Uterus (tissue), 3 donors: ENCODE measurements at regions not wholly inside any gene's neighbourhood (a gene's known extent, or its start where the extent isn't known, plus 50 kb on each side); places are given as distances from the start of the nearest gene placed in this dataset.
A peak's percentile ranks its signal among the peaks of the same experiment; 100 is the strongest.
"Not testable (repeated sequence)": the region's sequence is repeated elsewhere in the genome, so short reads cannot be mapped to it uniquely, and the experiment has no call there.

ENCODE experiments used
- DNase-seq, 2 donors: peaks; one replicate each; pipeline ENCODE4 v3.0.0-alpha.2; 2019 to 2020
- H3K27ac ChIP-seq, 2 donors: fragments of 200-600 bp; sonication (generic); 1 replicate in 1 of 2; 2 replicates in 1 of 2; pipeline ENCODE4 v1.5.1; 2016 to 2018
- H3K27me3 ChIP-seq, 2 donors: fragments of 200-600 bp; sonication (generic); one replicate each; pipeline ENCODE4 v1.5.1; 2018 to 2019; ENCODE audit warnings: control low read depth in 1 of 2
- H3K36me3 ChIP-seq, 2 donors: fragments of 200-600 bp; sonication (generic); one replicate each; pipeline ENCODE4 v1.5.1; 2019; ENCODE audit warnings: control low read depth in 1 of 2
- H3K4me1 ChIP-seq, 2 donors: fragments of 200-600 bp; sonication (generic); one replicate each; pipeline ENCODE4 v1.5.1; 2018 to 2019; ENCODE audit warnings: control low read depth in 1 of 2
- H3K4me3 ChIP-seq, 2 donors: fragments of 200-600 bp; sonication (generic); 1 replicate in 1 of 2; 2 replicates in 1 of 2; pipeline ENCODE4 v1.5.1; 2018 to 2019; ENCODE audit warnings: mild to moderate bottlenecking in 1 of 2
- H3K9me3 ChIP-seq, 2 donors: fragments of 200-600 bp; sonication (generic); one replicate each; pipeline ENCODE4 v1.5.1; 2019; ENCODE audit warnings: control low read depth in 1 of 2
- POLR2A ChIP-seq, 2 donors: fragments of 450-650 bp; IDR thresholded peaks; one replicate each; pipeline ENCODE4 v1.6.1; 2016; ENCODE audit warnings: antibody characterized with exemption in 2 of 2, mild to moderate bottlenecking in 1 of 2, moderate library complexity in 1 of 2
- intact Hi-C: fragments of 100-400 bp; cut with DNase I; formaldehyde crosslinking; loops from one replicate; pipeline ENCODE4 v1.15.1; 2023; ENCODE audit warnings: low total_unique reads
- TF ChIP-seq, protein P1 (sequence below), 4 experiments: fragments of 200-600 bp in 2 of 4; fragments of 450-650 bp in 2 of 4; sonication (generic) in 2 of 4; IDR thresholded peaks; one replicate each; pipeline ENCODE4 v1.5.1; 2016 to 2019; ENCODE audit warnings: antibody characterized with exemption in 4 of 4, mild to moderate bottlenecking in 2 of 4, moderate library complexity in 1 of 4
- donor health status: DM: yes; HTN: yes; CAD: no.

DNA sequence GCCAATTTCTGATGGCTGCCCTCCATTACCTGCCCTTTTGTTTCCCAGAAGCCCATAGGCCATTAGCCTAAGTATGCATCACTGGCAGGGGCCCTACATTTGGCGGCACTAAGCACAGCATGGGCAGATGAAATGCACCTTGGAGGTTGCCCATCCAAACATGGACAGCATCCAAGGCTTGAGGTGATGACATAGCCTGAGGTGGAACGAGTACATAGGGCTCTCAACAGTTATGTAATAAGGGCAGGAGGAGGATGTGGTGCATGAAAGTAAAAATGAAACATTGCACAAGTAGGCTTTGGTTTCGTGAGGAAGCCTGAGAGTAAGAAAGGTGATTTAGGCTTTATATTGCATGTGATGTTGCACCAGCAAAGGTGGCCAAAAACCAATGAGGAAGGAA, 148.1 kb downstream of the FAM76B start:
- Histone ChIP-seq H3K9me3 (no peaks in the 10 kb centered on the region), H3K36me3 (no peaks in the 10 kb centered on the region), H3K4me3 (no peak overlapping the region), H3K27ac (no peak overlapping the region), H3K27me3 (no peaks in the 10 kb centered on the region), H3K4me1 (no peaks in the 10 kb centered on the region)
- DNase-seq = no peak
- TF ChIP-seq, protein P1, sequence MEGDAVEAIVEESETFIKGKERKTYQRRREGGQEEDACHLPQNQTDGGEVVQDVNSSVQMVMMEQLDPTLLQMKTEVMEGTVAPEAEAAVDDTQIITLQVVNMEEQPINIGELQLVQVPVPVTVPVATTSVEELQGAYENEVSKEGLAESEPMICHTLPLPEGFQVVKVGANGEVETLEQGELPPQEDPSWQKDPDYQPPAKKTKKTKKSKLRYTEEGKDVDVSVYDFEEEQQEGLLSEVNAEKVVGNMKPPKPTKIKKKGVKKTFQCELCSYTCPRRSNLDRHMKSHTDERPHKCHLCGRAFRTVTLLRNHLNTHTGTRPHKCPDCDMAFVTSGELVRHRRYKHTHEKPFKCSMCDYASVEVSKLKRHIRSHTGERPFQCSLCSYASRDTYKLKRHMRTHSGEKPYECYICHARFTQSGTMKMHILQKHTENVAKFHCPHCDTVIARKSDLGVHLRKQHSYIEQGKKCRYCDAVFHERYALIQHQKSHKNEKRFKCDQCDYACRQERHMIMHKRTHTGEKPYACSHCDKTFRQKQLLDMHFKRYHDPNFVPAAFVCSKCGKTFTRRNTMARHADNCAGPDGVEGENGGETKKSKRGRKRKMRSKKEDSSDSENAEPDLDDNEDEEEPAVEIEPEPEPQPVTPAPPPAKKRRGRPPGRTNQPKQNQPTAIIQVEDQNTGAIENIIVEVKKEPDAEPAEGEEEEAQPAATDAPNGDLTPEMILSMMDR (IDR thresholded peaks at IDR 0.05) = no peak
- no peak for TF ChIP-seq POLR2A (IDR thresholded peaks at IDR 0.05)
- intact Hi-C loops = no loop called here

DNA sequence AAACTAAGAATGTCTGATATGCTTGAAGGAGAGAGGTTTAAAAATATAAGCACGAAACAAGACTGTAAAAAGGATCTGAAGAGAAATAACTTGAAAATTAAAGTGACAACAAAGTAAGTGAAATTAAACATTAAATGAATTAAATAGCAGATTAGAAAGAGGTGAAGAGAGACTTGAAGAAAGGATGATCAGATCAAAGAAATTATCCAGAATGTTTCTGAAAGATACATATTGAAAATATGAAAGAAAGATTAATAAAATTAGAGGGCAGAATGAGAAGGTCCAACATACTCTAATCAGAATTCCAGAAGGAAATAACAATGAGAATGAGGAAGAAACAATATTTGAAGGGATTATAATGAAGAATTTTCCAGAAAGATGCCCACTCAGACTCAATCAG, 151.1 kb downstream of the FAM76B start:
- no peaks in the 10 kb centered on the region for H3K27me3 ChIP-seq

DNA sequence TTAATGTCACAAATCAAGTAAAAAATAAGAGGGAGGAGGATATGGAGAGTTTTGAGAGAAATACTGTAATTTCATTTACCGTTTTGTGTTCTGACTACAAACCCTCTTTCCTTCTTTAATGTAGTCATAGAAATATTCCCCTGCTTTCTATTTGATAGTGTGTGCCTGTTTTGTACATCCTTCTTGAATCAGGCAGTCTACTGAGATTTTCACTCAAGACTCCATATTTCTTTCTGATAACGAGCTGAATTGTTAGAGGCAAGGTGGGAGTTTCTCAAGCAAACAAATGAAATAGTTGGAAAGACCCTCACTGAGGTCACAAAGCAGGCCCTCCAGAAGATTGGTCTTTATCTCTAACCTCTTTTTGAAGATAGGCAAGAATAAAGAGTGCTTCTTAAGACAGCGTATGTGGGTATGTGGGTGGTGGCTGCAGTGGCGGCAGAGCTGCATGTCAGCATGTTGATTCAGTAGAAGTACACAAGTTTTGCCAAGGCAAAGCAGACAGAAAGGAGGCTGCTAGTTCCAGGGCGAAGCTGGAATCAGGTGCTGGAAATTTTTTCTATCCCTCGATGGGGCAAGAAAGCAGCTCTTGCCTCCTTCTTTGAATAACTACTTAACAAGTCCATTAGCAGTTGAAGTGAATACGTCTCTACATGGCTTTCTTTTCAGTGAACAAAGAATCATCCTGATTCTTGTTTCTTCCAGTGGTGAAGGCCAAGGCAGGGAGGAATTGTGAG, 164.2 kb downstream of the FAM76B start:
- H3K9me3 ChIP-seq = peaks cover 0 to 6% of the 10 kb centered on the region in 2 donors
- no peak for DNase-seq
- H3K27ac ChIP-seq = peak overlapping the region; percentile 31 to 50
- TF ChIP-seq POLR2A (IDR thresholded peaks at IDR 0.05) = no peak
- no peaks in the 10 kb centered on the region for H3K4me1 ChIP-seq
- no peaks in the 10 kb centered on the region for H3K27me3 ChIP-seq
- H3K4me3 ChIP-seq = no peak overlapping the region
- H3K36me3 ChIP-seq = no peaks in the 10 kb centered on the region
- intact Hi-C loops = no loop called here

More for the DNA sequence above, 151.1 kb downstream of the FAM76B start:
- Histone ChIP-seq H3K27ac (no peak overlapping the region), H3K4me1 (no peaks in the 10 kb centered on the region), H3K36me3 (no peaks in the 10 kb centered on the region), H3K4me3 (no peak overlapping the region), H3K9me3 (no peaks in the 10 kb centered on the region)
- DNase-seq = no peak
- intact Hi-C loops = no loop called here
- TF ChIP-seq POLR2A (IDR thresholded peaks at IDR 0.05) = no peak
- TF ChIP-seq, protein P1 (IDR thresholded peaks at IDR 0.05) = no peak

DNA sequence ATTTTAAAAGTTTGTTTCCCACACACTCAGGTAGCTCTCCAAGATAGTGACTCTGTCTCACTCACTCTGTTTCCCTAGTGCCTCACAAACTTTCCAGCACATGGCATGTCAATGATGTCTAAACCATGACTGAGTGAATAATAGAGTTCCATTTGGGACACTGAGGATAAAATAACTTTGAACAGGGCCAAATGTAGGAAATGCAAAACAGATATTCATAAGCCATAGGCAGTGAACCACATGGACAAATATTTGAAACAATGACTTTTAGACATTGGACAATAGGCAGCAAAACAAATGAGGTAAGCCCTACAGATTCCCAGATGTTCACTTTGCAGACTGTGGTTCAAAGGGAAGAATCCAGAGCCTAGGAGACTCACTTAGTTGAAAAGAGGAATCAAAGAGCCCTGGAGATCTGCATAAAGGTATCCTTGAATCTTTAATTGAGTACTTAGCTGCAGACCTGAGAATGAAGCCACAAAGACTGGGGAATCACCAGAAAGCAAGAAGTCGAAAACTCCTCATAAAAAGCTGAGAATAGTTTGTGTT, 173.3 kb downstream of the FAM76B start:
- intact Hi-C loops = no loop called here
- Histone ChIP-seq H3K9me3 (peaks cover 0 to 6% of the 10 kb centered on the region in 2 donors), H3K4me3 (no peak overlapping the region), H3K27ac (no peak overlapping the region), H3K36me3 (no peaks in the 10 kb centered on the region), H3K4me1 (no peaks in the 10 kb centered on the region), H3K27me3 (no peaks in the 10 kb centered on the region)
- TF ChIP-seq, protein P1 (IDR thresholded peaks at IDR 0.05) = no peak
- no peak for TF ChIP-seq POLR2A (IDR thresholded peaks at IDR 0.05)
- DNase-seq = no peak

DNA sequence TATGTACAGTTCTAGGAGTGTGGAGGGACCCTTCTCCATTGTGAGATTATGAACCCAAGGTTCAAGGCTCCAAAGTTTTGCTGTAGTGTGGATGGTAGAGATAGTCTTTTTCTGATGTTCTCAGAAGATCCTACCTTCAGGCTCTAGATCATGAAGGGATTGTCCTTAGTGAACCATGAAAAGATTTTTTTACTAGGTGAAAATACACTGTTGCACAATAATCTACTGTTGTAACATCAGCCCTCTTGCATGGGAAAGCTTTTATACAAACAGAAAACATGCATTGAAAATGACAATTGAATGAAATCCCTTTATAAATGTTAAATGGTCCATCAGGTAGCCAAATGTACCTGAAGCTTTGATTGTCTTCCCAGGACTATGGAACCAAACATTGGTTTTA, 177.8 kb downstream of the FAM76B start:
- Histone ChIP-seq H3K4me1 (no peaks in the 10 kb centered on the region), H3K9me3 (no peaks in the 10 kb centered on the region), H3K27ac (no peak overlapping the region), H3K27me3 (no peaks in the 10 kb centered on the region), H3K4me3 (no peak overlapping the region), H3K36me3 (no peaks in the 10 kb centered on the region)
- intact Hi-C loops = no loop called here
- no peak for DNase-seq
- TF ChIP-seq POLR2A (IDR thresholded peaks at IDR 0.05) = no peak
- TF ChIP-seq, protein P1 (IDR thresholded peaks at IDR 0.05) = no peak

DNA sequence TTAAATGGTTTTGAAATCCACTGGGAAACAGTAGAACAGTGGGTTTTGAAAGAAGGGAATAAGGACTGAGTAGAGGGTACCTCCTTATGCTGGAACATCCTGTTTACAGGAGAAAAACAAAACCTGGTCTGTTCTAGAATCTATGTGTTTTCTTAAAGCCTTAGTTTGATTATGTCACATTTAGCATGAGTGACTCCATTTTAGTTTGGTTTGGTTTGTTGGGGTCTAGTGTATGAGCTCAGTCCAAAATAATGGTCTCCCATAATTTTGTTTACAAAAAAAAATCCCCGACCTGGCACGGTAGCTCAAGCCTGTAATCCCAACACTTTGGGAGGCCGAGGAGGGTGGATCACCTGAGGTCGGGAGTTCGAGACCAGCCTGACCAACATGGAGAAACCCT, 179.4 kb downstream of the FAM76B start:
- not testable (repeated sequence) for H3K4me1 ChIP-seq

More for the DNA sequence above, 179.4 kb downstream of the FAM76B start:
- H3K36me3 ChIP-seq, H3K27me3 ChIP-seq, H3K9me3 ChIP-seq, H3K27ac ChIP-seq, DNase-seq, intact Hi-C loops, H3K4me3 ChIP-seq: not testable (repeated sequence)
